Choroid plexus epithelial cell (primary cell): ENCODE measurements at regions not wholly inside any gene's neighbourhood (a gene's known extent, or its start where the extent isn't known, plus 50 kb on each side); places are given as distances from the start of the nearest gene placed in this dataset.

Source experiments
- DNase-seq: peaks from one replicate; pipeline ENCODE4 v3.0.0-alpha.2; 2010; ENCODE audit warnings: low read depth
- H3K4me3 ChIP-seq: 2 replicates; pipeline ENCODE4 v1.5.1; 2011; ENCODE audit warnings: low read depth, mild to moderate bottlenecking, control low read depth, low read length, moderate library complexity
- CTCF ChIP-seq: conservative IDR thresholded peaks from 2 replicates; pipeline ENCODE4 v1.5.1; 2011; ENCODE audit warnings: low read depth, mild to moderate bottlenecking, control low read depth, inconsistent platforms, low read length, moderate library complexity

- no peak overlapping the region for H3K4me3 ChIP-seq
- TF ChIP-seq CTCF, result no peak
- DNase-seq, result no peak
Observed at GRCh38 chr15:94535298-94536048, 304.1 kb downstream of the MCTP2 start.

GRCh38 chr15:94536549-94536948, 305.2 kb downstream of the MCTP2 start:
- DNase-seq, result no peak
- TF ChIP-seq CTCF, result no peak
- H3K4me3 ChIP-seq, result no peak overlapping the region

- no peak overlapping the region for H3K4me3 ChIP-seq
- DNase-seq, result no peak
- TF ChIP-seq CTCF, result no peak
Observed at GRCh38 chr15:94538280-94538679, 306.9 kb downstream of the MCTP2 start.

- H3K4me3 ChIP-seq, result no peak overlapping the region
- no peak for TF ChIP-seq CTCF
Observed at GRCh38 chr15:94542391-94542790, 311.0 kb downstream of the MCTP2 start.

GRCh38 chr15:94546808-94547207, 315.4 kb downstream of the MCTP2 start:
- TF ChIP-seq CTCF, result no peak
- H3K4me3 ChIP-seq, result no peak overlapping the region
- no peak for DNase-seq

More at GRCh38 chr15:94542391-94542790, 311.0 kb downstream of the MCTP2 start:
- DNase-seq, result no peak

GRCh38 chr15:94547711-94548110, 316.4 kb downstream of the MCTP2 start:
- no peak for TF ChIP-seq CTCF

More at GRCh38 chr15:94547711-94548110, 316.4 kb downstream of the MCTP2 start:
- H3K4me3 ChIP-seq, result no peak overlapping the region
- no peak for DNase-seq
